ENCODE measurements at regions not wholly inside any gene's neighbourhood (a gene's known extent, or its start where the extent isn't known, plus 50 kb on each side); places are given as distances from the start of the nearest gene placed in this dataset.

DNA sequence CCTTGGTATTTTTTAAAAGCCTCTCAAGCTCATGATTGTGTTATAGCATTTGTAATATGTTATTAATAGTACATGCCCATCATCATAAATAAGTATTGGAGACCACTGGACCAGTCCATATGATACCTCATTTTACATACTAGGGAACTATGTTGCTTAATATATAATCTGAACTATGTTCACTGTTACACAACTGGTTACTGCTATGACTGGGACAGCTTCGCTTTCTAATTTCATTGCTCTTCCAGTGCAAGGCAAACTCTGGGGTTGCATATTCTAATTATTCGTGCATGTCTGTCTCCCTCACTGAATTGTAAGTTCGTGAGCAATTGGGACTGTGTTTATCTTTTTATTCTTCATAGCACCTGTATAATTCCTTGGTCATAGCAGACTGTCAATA lies 330.5 kb downstream of the RAPGEF2 start:
- TF ChIP-seq, protein P1, sequence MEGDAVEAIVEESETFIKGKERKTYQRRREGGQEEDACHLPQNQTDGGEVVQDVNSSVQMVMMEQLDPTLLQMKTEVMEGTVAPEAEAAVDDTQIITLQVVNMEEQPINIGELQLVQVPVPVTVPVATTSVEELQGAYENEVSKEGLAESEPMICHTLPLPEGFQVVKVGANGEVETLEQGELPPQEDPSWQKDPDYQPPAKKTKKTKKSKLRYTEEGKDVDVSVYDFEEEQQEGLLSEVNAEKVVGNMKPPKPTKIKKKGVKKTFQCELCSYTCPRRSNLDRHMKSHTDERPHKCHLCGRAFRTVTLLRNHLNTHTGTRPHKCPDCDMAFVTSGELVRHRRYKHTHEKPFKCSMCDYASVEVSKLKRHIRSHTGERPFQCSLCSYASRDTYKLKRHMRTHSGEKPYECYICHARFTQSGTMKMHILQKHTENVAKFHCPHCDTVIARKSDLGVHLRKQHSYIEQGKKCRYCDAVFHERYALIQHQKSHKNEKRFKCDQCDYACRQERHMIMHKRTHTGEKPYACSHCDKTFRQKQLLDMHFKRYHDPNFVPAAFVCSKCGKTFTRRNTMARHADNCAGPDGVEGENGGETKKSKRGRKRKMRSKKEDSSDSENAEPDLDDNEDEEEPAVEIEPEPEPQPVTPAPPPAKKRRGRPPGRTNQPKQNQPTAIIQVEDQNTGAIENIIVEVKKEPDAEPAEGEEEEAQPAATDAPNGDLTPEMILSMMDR (IDR thresholded peaks at IDR 0.05) = no peak
- TF ChIP-seq EZH2 (IDR thresholded peaks at IDR 0.05; ENCODE audit: borderline replicate concordance, insufficient read depth, low read depth, low read length, poor library complexity, severe bottlenecking) = no peak

Data from B cell (primary cell).